Sigmoid colon (tissue), 3 donors: ENCODE measurements at regions not wholly inside any gene's neighbourhood (a gene's known extent, or its start where the extent isn't known, plus 50 kb on each side); places are given as distances from the start of the nearest gene placed in this dataset.

Source experiments
- POLR2A ChIP-seq, 2 donors: fragments of 450-650 bp; IDR thresholded peaks; one replicate each; pipeline ENCODE4 v1.6.1; 2016; ENCODE audit warnings: antibody characterized with exemption in 2 of 2, mild to moderate bottlenecking in 2 of 2, moderate library complexity in 2 of 2
- TF ChIP-seq, protein P1 (sequence below), 4 experiments: fragments of 450-650 bp in 3 of 4; fragments of 200-600 bp in 1 of 4; IDR thresholded peaks; one replicate each; pipeline ENCODE4 v1.5.1; 2016 to 2019; ENCODE audit warnings: antibody characterized with exemption in 4 of 4, mild to moderate bottlenecking in 3 of 4, moderate library complexity in 2 of 4

GRCh38 chr5:159836691-159837090 is 79.6 kb upstream of the ADRA1B start:
- no peak for TF ChIP-seq POLR2A (IDR thresholded peaks at IDR 0.05)
- TF ChIP-seq, protein P1, sequence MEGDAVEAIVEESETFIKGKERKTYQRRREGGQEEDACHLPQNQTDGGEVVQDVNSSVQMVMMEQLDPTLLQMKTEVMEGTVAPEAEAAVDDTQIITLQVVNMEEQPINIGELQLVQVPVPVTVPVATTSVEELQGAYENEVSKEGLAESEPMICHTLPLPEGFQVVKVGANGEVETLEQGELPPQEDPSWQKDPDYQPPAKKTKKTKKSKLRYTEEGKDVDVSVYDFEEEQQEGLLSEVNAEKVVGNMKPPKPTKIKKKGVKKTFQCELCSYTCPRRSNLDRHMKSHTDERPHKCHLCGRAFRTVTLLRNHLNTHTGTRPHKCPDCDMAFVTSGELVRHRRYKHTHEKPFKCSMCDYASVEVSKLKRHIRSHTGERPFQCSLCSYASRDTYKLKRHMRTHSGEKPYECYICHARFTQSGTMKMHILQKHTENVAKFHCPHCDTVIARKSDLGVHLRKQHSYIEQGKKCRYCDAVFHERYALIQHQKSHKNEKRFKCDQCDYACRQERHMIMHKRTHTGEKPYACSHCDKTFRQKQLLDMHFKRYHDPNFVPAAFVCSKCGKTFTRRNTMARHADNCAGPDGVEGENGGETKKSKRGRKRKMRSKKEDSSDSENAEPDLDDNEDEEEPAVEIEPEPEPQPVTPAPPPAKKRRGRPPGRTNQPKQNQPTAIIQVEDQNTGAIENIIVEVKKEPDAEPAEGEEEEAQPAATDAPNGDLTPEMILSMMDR (IDR thresholded peaks at IDR 0.05), result no peak
